GM18870 (cell line): ENCODE measurements at regions not wholly inside any gene's neighbourhood (a gene's known extent, or its start where the extent isn't known, plus 50 kb on each side); places are given as distances from the start of the nearest gene placed in this dataset.

Experiments used
- ATAC-seq: cut with Tn5 transposase; IDR thresholded peaks from one replicate; pipeline ENCODE4 v1.9.1; 2021; ENCODE audit warnings: moderate library complexity; ENCODE audit not compliant: unreplicated experiment

DNA sequence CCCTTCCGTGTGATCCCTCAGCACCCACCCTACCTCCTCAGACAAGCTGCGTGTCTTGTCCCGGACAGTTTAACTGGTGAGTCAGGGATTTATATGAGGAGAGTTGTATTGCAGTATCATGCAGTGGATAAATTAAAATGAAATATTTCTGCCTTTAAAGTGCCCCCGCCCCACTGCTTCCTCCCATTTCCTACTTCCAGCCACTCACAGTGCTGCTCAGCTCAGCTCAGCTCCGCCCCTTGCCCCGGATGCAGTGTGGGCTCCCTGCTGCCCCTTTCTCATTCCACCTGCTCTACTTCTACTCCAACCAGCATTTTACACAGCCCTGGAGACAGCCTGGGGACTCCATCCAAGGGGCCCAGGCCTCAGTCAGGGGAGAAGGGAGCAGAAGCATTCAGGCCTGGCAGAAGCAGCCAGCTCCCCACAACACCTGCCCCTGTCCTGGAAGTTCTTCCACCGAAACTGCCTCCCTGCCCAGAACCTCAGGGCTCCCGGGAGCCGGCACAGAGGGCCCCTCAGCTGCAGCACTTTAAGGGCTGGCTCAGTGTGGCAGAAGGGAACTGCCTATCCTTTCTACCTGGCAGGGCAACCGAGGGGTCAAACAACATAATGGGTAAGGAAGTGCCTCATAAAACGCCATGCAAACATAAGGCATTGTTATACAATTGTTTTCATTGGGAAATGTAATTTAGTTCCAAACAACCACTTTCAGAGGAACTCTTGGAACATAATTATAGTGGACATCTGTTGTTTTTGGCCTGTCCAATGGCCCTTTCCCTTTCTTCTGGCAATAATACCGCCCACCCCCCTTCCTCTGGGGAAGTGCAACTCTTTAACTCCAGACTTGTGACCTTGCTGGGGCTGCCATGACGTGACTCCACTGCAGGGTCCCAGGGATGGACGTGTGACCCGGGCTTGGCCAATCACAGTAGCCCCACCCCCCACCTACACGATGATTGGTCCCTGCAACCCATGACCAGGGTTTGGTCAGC, 102.3 kb downstream of the LIPG start:
- no peak for ATAC-seq

DNA sequence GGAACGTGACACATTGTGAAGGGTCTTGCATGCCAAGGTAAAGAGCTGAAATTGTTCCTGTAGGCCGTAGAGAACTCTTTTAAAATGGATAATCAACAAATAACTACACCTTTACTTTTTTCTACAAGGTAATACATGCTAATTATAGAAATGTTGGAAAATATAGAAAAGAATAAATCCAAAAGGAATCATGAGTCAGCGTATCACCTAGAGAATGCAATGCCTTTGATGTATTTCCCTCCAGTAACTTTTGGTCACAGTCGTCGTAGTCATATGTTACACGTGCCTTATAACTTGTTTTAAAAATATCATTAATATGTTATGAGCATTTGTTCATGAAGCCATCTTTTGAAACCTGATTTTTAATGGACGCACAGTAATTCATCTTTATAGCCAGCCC, 100.6 kb downstream of the LIPG start:
- no peak for ATAC-seq

DNA sequence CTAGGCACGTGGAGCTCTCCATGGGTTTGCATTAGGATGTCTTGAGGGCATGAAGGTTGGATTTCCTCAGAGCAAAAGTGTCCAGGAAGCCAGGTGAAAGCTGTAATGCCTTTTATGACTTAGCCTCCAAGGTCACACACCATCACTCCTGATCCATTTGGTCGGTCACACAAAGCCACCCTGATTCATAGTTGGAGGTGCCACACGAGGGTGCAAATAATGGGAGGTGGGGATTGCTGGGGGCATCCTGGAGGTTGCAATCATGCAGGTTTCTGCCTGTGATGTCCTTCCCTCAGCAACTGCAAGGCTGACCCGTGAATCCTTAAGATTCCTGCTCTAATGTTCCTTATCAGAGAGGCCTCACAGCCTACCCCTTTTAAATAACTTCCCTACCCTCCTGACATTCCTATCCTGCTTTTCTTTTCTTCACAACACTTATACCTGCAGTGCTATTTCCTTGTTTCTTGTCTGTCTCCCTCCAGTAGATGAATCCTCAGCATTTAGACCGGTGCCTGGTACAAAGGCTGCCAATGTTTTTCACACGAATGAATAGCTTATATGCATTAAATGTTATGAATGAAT, 97.1 kb downstream of the LIPG start:
- no peak for ATAC-seq

DNA sequence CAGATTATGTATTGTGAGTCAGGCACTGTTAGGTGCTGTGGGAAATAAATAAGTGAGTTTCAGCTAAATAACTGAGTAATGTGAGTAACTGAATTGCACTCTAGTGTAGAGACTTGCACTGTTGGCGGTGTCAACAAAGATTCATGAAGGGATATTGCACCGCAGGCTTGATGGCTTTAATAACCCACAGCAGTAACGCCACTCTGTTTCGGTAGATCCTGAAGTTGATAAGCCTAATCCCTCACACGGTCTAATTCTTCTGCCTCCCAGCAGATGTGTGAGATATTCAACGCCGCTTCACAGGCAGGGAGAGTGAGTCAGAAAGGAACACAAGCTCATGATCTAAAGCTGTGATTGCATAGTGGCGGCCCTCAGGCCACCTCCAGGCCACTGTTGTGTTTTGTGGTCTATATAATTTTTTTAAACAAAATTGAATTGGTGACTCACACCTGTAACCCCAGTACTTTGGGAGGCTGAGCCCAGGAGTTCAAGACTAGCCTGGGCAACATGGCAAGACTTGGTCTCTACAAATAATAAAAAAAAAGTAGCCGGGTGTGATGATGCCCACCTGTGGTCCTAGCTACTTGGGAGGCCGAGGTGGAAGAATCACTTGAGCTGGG, 94.3 kb downstream of the LIPG start:
- no peak for ATAC-seq

DNA sequence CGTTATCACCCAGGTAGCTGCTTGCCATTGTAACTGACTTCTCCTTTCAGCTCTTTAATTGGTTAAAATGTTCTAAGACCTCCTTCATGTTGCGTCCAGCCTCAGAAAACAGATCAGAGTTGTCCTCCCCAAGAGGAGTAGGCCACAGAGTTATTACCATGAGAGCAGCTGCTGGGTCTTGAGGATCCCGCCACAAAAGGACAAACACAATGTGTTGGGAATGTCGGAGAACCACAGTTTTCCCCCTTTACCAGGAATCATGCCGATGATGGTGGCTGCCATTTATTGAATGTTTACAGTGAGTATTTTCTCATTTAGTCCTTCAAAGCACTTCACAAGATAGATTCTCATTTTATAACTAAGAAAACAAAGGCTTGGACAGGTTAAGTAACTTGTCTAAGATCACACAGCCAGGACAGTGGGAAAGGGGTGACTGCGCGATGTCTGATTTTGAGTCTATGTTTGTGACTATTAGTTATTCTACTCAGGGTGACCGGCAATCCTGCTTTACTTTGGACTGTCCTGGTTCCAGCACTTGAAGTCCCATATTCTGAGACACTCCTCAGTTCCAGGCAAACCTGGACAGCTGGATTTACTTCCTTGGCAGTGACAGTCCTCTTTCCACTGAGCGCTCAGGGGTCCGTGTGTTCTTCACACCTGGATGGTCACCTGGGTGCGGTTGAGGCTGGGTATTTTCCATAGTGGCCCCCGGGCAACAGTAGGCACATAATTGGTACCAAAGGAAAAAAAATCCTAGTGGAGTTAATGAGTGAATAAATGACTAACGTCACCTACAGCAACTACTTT, 93.6 kb downstream of the LIPG start:
- ATAC-seq = no peak

DNA sequence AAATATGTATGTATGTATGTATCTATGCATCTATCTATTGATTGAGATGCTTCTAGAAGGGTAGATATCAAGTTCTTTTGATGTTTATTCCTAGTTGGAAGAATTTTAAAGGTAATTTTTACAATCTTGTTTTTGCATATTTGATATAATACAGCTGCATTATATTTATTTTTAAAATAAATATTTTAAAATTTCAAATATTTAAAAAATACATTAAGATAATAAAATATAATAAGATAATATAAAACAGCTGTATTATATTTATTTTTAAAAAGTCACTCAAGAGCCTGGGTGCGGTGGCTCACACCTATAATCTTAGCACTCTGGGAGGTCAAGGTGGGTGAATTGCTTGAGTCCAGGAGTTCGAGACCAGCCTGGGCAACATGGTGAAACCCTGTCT, 92.5 kb downstream of the LIPG start:
- ATAC-seq = no peak

DNA sequence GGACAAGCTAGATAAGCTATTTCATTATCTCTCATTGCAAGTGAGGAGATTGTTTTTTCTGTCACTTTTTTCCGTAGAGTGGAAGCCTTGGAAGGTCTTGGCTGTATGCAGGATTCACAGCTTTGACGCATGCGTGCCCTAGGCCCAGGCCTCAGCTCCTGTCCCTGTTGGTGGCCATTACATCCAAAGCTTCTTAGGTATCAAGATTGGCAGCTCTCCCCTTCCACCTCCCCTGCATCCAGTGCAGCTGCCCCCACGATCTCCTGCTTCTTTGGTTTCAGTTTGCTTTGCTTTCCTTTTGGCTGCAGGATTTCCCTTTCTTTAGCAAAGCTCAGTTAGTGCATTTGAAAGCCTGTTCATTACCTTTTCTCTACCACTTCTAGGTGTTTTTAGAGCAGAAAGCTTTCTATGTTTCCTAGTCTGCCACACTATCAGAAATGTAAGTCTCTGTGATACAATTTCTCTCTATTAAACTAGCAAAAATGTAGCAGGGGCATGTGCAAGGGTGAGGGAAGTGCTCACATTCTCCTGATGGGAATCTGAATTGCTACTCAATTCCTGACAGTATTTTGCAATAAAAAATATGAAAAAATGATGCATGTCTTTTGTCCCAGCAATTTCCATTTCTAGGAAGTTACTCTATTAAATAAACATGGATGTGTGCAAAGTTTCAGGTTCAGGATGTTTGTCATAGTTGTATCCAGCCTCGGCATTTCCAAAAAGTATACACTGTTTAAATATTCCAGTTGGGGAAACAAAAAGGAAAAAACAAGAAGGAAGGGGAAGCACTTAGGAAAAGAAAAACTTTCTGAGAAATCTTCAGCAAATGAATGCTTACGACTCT, 91.2 kb downstream of the LIPG start:
- no peak for ATAC-seq

DNA sequence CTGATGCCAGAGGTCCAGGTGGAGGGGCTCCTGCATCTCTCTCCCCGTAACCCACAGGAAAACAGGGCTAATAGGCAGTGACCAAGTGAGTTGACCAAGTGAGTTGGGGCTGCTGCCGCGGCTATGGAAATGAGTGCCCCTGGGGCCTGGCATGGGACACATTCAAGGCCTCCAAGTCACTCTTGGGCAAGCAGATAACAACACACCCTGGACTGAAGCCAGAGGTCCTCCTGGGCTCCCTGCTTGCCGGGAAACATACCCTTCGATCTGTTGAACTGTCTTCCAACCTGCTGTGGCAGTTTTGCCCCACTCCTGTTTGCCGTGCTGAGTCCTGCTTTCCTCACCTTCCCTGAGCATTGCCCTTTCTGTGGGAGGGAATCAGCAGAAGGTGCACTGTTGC, 89.2 kb downstream of the LIPG start:
- ATAC-seq = no peak

DNA sequence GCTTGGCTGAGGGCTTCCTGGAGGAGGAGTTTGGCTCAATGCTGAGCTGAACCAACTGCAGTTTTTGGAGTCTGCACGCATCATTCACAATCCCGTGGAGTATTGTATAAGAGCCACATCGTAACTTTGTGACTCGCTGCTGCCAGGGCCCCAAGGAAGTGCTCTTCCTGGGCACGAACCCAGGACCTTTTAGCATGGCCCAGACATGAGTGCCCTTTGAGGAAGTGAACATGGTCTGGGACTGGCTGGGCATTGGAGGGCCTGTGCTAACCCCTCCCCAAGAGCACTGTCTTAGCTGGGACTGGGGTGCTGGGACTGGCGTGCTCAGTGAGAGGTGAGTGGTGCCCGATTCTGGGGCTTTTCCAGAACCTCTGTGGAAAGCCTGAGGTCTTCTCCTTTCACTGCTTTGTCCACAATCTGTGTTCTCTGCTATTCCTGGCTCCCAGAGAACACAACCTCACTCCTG, 88.6 kb downstream of the LIPG start:
- ATAC-seq = no peak

DNA sequence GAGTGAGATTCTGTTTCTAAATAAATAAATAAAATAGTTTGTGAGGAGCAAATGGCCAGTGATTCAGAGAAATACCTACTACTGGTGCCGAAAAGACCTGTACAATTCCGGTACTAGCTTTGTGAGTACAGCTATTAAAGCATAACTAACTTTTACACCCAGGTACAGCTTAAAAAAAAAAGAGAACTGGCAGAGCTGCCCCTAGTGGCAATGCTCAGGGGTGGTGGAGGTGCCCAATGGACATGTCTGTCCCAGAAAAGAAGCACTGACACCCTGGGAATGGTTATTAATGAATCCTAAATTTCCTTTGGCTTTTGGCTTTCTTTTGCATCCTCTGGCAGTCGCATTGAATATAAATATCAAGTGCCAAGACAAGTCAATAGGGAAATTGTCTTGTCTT, 87.0 kb downstream of the LIPG start:
- ATAC-seq = no peak
